Muscle of back (tissue), 3 donors: ENCODE measurements at regions not wholly inside any gene's neighbourhood (a gene's known extent, or its start where the extent isn't known, plus 50 kb on each side); places are given as distances from the start of the nearest gene placed in this dataset.
A peak's percentile ranks its signal among the peaks of the same experiment; 100 is the strongest.

Experiments
- DNase-seq, 3 donors: peaks; one replicate each; pipeline versions ENCODE4 v3.0.0 to v3.0.0-alpha.2; 2013

DNA sequence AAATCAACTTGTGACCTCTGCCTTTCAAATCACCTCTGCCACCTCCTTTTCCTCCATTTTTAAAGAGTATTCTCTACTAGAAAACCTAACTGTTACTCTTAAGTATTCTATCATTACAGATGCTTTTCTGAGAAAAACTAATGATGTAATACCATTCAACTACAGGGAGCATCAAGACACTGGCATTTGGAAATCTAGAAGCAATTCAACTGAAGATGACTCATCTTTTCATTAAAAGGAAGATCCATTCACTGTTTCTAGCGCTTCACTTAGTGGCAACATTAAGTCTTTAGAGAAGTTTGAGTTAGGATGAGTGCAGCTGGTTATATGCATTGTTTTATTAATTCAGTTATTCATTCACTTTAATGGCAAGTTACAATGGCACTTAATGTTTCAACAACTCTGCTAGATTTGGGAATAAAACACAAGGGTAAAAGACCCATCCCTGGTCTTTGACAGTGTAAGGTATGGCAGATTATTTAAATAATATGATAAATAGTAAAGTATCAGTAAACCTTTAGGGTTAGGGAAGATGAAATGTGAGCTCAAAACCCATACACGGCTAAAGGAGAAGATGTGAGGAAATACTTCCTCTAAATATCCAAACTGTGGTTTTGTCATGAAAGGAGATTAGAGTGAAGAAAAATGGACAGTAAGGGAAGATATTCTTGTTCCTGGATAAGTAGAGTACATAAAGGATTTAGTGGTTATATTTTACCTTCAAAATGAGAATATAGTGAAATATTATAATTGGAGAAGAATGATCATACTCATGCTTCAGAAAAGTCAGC lies 61.7 kb downstream of the KCNJ2 start:
- DNase-seq = no peak

DNA sequence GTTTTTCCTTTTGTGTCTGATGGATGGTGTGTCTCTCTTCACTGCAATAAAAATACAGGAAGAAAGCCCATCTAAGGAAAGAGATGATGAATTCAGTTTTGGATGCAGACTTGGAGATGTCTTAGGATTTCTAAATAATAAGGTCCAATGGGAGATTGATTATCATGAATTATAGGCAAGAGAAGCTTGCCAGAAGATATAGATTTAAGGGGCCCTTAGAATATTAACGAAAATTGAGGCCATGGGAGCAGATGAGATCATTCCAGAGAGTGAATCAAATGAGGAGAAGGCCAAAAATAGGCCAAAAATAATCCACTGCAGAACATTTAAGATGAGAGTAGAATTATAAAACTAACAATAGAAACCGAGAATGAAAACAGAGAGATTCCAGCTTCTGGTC lies 63.1 kb downstream of the KCNJ2 start:
- peak; percentile 25 to 56 (median 29) for DNase-seq

DNA sequence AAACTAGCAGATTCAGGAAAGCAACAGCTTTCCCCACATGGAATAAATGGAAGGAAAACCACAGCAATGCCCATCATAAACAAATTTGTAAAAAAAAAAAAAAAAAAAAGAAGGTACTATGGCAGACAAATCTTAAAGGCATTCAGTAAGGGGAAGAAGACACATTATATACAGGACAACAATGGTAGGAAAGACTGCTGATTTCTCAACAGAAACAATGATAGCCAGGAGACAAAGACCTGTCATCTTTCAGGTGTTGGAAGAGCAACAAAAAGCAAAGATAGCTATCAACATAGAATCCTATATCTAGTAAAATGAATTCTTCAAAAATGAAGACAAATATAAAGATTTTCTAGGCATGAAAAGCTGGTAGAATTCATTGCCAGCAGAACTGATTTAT lies 65.9 kb downstream of the KCNJ2 start:
- DNase-seq = no peak

DNA sequence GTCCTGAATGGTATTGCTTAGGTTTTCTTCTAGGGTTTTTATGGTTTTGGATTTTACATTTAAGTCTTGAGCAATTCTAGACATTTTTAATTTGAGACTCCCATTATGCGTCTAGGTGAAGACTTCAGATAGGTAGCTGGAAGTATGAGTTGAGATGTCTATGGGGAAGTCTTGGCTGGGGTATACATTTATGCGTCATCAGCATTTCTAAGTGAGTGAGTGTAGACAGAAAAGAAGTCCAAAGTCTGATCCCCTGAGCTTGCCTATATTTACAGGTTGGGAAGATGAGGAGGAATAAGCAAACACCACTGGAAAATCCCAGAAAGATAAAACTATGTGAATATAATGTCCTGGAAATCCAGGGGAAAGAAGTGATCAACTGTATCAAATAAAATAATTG lies 68.9 kb downstream of the KCNJ2 start:
- no peak for DNase-seq

DNA sequence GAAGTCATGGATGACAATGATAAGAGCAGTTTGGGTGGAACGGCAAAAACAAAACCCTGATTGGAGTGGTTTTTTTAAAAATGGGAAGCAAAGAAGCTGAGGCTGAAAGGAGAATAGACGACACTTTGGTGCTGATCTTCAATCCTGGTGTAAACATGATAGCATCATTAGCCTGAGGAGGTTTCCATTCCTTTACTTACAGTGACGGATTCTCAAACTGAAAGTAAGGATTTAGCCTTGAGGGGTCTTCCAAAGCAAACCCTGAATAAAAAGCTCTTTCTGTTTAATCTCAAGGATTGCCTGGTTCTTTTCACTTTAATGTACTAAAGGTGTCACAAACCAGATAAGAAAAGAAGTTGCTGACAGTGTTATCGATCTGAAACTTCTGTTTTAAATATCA lies 69.3 kb downstream of the KCNJ2 start:
- no peak for DNase-seq

DNA sequence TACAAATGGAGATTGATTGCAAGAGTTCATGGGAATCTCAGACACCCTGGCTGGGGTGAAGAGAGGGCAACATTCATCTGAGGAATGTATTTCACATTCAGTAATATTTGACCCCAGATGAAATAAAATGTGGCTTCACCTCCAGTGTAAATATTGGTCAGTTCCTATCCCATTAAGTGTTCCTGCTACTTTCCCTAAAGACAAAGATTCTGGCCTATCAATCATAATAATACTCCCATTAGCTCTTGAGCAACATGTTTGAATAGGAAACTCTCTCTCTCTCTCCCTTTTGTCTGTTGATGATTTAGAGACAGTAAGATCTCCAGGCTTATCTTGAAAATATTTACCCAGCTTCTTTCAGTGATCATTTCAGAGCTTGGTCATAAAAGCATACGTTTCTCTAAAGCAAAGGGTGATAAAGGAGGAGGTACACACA lies 70.1 kb downstream of the KCNJ2 start:
- no peak for DNase-seq

DNA sequence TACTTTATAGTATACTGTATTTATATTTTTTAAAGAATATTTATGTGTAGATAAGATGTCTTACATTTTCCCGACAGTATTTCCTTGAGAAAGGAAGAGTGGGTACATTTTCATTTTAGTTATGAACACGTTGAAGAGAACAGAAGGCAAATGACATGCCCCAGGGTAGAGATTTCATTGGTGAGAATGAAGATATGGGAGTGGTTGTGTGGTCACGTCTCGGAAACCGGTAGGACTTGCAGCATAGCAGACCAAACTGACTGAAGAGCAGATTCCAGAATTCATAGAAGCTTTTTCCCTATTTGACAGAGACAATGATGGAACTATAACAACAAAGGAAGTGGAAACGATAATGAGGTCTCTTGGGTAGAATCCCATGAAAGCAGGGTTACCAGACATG lies 71.7 kb downstream of the KCNJ2 start:
- no peak for DNase-seq

DNA sequence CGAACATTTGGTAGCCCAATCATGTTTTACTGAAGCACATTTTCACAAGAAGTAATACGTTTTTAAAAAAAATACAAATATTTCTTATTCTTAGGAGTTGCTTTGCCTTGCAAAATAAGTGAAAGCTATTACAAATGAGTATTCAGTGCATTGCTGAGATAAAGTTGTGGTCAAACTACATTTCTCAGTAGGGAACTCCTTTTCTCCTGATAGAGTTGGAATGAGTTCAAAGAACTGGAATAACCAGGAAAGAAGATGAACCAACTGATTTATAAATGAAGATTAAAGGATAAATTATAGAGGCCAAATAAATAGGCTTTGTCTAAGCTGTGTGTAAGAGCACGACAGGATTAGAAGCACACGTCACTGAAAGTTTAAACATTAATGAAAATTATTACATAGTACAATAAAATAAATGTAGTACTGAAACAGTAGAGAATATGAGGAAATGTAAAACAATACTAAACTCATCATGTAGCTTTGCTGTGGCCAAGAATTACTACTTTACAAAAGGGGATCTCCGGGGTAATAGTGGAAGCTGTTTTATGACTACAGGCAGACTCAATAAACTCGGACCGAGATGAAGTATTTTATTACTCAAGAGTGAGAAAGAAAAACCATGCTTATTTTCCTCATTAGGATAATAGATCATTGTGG lies 73.6 kb downstream of the KCNJ2 start:
- peak in 1 of 3 donors; percentile 11 for DNase-seq

DNA sequence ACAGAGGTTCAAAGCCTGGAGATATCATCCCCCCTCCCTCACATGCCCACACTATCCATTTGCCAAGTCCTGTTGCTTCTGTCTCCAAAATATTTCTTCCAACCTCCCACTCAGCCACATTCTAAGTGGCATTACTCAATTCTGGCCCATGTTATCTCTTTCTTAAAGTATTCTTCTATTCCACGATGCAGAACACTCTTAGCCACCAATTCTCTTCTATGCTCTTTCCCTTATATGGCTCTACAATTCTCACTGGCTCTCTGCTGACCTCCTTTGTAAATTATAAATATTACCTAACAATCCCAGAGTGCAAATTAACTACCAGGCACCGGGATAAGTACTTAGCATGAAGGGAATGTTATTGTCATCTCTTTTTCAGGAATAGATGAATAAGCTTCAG lies 82.4 kb downstream of the KCNJ2 start:
- no peak for DNase-seq

DNA sequence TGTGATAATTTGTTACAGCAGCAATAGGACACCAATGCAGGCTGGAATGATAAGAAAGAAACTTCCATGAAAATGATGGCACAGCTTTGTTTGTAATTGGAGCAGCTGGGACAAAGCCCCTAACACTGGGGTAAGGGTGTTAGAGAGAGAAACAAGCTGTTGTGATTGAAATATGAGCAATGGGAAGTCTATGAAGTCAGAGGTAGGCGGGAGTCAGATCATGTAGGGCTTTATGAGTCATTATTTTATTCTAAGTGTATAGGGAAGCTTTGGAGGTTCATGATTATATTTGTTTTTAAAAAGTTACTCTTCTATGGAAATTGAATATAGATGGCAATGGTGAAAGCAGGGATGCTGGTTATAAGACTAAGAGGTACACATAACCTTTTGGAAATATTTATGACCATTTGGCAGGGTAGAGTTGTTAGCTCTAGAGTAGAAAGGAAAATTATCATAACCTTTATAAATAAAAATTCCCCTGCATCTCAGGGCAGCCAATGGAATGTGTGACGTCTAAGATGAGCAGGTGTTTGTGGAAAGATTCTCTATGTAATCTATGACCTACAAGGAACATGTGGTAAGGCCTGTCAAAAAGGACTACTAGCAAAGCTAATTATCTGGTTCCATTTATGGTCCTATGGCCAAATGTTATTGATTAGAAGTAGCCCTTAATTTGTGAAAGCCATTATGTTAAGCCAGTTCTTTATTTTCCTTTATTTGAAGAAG lies 85.6 kb downstream of the KCNJ2 start:
- no peak for DNase-seq

DNA sequence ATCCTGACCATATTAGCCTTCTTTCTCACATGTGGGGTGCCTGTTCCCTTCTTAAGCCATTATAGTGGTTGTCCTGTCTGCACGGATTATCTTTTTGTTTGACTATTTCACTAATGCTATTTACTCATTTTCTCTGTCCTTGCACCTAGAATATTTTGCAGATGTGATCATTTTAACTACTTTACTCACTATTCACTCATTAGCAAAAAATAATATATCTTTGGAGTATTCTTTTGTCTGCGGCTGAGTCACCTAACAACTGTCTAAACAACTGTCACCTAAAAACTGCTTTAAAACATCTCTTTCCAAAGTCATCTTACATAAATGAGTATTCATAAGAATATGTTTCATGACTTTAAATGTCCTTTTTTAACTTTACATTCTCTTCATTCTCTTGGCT lies 87.4 kb downstream of the KCNJ2 start:
- DNase-seq = no peak

DNA sequence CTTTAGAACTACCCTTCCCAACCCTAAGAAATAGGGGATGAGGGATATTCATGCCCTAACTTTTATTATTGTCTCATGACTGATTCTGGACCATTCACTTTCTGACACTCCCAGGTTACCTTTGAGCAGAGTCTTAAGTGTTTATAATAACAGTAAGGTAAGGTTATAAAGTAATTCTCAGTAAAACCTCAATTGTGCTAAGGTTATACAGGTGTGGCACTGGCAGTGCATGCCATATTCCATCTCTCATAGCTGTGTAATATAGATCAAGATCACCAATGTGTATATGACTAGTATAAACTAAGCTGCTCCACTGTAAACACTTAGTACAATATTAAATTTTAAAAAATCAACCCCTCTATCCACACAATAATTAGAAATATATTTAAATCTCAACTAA lies 89.1 kb downstream of the KCNJ2 start:
- DNase-seq = no peak

DNA sequence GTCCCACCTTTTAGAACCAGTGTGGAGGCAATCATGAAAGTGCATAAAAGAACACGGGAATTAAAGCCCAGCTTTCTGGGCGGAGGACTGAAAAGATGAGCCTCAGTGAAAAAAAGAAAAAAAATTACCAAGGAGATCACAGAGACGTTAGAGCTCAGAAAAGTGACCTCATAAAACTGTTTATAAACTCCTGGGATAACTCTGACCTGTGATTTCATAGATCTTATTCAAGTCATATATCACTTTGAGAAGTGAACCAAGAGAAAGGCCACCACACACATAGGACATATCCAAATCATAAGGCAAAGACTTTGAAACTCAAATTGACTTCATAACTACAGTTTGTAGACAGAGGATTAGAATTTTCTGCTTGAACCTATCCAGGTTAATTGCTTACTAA lies 90.1 kb downstream of the KCNJ2 start:
- no peak for DNase-seq

DNA sequence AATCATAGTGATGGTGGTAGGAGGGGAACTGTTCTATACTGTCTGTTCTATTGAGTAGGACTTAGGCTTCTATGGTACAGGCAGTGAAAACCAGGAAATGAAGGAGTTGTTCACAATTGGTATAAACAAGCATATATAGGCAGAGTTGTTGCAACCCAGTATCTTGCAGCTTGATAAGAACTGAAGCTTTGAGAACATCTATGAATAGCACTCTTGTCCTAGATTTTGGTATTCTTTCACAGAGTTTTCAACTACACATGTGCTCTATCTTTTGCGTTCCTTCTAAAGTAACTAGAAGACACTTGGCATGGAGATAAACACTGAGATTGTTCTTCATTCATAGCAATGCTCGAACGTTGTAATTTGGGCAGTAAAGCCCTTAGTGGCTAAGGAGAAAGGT lies 91.8 kb downstream of the KCNJ2 start:
- no peak for DNase-seq

DNA sequence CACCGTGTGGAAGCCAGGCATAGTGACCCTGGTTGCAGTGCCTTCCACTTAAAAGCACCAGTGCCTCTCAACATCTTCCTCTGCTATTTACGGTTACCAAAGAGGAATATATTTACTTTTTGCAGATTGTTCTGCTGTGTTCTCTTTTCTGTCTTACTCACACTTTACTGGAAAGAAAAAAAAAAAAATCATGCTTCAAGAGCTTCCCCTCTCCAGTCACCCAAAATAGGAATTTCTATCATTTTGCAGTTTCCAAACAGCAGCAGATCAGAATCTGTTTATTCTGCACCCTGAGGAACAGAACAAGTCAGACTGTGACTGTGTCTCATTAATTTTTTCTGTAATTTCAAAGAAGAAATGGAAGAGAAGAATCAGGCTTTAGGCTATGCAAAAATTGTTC lies 96.1 kb downstream of the KCNJ2 start:
- DNase-seq = no peak

DNA sequence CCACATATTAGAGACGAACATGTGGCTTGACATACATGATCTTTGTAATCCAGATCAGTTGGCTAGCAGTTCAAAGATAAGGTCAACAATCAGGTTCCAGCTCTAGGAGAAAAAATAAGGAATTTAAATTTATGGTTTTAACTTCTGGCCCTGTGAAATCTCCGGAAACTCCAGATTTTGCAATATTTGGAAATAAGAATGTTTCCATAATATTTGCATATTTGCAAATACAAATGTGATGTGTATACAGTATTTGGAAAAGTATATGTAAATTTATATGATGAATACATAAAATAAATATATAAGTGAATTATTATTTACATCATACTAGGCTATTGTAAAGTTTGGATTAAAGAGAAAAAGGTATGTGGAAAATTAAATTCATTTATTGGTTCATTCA lies 97.1 kb downstream of the KCNJ2 start:
- DNase-seq = no peak

DNA sequence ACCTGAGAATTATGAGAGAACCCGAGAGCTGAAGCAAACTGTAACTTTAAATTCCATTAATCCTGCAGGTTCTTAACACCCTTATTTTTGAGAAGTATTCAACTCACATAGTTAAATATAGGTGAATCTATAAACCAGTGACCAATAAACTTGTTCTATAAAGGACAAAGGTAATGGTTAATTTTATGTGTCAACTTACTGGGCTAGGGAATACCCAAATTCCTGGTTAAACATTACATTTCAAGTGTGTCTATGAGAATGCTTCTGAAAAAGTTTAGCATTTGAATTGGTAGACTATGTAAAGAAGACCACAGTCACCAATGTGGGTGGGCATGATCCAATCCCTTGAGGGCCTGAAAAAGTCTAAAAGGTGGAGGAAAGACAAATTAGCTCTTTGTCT lies 99.1 kb downstream of the KCNJ2 start:
- no peak for DNase-seq

DNA sequence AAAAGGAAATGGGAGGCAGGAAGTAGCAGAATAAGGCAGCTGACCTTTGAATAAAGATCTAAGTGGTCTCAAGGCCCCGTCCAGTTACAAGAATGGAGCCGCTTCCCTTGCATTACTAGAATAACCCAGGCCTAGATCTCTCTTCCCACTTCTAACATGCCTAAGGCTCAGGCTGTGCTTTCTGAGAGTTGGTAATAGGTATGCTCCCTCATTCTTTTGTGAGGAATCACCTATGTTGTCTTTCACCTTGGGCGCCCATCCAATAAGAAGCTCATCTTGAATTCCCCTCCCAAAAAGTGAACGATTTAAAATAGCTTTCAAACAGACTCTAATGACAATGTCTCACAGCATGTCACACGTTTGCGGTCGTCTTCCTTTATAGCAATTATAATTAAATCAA lies 101.2 kb downstream of the KCNJ2 start:
- DNase-seq = no peak

DNA sequence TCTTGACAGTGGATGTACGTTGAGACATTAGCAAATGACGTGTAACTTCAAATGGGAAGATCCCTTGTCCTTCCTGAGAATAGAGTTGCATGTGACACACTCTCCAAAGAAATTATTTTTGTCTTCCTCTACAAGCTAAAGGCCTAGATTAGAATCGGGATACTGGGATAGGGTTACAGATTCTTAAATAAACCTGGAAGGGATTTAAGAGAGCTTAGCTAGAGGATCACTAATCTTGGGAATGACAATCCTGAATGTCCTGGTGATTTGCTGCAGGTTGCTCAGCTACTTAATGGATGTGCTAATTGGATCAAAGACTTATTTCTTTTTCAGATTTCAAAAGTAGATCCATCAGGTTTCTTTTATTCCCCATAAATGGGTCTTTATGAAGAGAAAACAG lies 101.9 kb downstream of the KCNJ2 start:
- peak in 1 of 3 donors; percentile 8 for DNase-seq

DNA sequence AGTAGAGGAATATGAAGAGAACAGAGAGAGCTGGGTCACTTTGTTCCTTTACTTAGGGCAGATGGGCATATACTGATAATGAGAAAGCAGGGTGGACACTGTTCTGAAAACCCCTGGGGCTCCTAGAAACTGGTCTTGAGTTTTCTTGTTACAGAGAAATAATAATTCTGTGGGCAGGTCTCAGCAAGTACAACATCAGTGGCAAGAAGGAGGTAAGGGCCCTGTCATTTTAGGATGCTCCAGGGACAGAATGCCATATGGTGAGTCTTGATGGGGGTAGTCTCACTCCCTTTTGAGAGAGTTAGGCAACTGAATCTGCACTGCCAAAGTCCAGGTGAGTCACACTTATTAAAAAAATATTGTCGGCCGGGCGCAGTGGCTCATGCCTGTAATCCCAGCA lies 102.3 kb downstream of the KCNJ2 start:
- no peak for DNase-seq

DNA sequence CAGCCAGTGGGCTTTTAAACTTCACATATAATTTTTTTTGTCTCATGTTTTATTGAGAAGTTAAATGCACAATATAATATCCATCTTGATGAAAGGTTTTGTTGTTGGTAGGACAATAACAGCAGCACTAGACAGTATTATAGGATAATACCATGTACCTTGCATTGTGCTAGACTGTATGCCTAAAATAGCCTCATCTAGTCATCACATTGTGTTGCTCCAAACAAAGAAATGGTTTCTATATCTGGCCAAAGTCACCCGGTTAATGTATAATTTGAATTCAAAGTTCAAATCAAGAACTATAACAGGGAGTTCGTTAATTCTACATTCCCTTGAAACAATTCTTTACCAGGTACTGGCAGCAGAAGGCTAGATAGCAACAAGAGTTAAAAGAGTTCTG lies 104.9 kb downstream of the KCNJ2 start:
- DNase-seq = no peak

DNA sequence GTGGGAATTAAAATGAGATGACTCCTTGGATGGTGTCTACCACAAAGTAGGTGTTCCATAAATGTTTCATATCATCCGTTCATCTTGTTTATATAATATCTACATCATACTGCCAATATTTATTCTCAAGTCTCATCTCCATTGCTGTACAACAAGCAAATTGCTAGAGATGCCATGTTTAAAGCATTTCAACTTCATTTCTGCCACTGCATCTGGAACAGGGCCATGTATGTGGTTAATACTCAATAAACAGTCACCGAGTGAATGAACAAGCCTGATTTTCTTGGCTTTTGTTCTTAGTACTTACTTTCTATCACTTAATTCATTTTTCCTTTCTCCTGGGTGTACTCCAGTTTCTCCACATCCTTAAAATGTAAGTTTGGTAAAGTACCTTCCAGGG lies 107.6 kb downstream of the KCNJ2 start:
- no peak for DNase-seq

DNA sequence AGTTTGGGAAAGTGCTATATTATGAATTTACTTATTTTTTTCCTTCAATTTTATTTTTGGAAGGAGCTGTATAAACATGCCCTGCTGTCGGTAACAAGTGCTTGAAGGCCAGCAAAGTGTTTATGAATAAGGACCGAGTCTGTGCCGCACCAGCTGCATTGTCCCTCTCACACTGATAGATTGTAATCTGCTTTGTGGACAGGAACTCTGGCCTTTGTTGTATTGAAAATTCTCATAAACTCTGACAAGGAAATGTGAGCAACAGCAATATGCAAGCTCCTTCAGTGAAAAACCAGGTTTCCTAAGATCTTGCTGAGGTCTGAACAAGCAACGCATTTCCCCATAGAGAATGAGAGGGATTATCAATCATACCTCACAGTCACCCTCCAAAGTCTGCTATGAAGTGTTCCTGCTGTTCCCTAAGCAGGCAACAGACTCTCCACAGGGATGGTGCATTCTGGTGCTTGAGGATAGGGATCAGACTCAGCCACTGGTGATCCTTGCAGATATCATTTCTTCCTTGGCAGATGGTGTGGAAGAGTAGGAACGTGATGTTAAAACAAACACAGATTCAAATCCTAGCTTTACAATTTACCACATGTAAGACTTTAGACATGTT lies 109.6 kb downstream of the KCNJ2 start:
- no peak for DNase-seq
